ES-I3 (cell line): ENCODE measurements at regions not wholly inside any gene's neighbourhood (a gene's known extent, or its start where the extent isn't known, plus 50 kb on each side); places are given as distances from the start of the nearest gene placed in this dataset.

ENCODE experiments used
- H3K36me3 ChIP-seq: 2 replicates; pipeline ENCODE4 v1.6.1; 2013; ENCODE audit warnings: mild to moderate bottlenecking, low read length, control low read depth, moderate library complexity; ENCODE audit not compliant: insufficient read depth
- H3K4me1 ChIP-seq: 2 replicates; pipeline ENCODE4 v1.6.1; 2013; ENCODE audit warnings: mild to moderate bottlenecking, control low read depth, low read length; ENCODE audit not compliant: insufficient read depth
- H3K9ac ChIP-seq: 2 replicates; pipeline ENCODE4 v1.6.1; 2013; ENCODE audit warnings: low read depth, mild to moderate bottlenecking, low read length, moderate library complexity
- H3K9me3 ChIP-seq: 2 replicates; pipeline ENCODE4 v1.6.1; 2013; ENCODE audit warnings: mild to moderate bottlenecking, low read length, moderate library complexity; ENCODE audit not compliant: control insufficient read depth, insufficient read depth

DNA sequence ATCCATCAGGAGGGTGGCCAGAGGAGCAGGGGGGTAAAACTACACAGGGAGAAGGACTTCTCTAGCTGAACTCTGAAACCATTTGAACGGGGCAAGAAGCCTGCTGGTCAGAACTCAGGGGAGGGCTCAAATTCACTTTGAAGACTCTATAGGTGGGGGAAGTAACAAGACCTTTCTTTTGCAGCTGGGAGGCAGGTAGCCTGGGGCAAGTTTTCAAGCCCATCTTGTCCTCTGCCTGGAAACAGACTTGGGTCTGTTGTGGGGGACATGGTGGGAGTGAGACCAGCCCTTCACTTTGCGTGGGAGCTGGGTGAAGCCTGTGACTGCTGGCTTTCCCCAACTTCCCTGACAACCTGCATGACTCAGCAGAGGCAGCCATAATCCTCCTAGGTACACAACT, 312.3 kb downstream of the SPRY1 start:
- H3K9ac ChIP-seq = no peak overlapping the region
- no peaks in the 10 kb centered on the region; the same call in 1 of the 2 replicates for H3K9me3 ChIP-seq
- H3K36me3 ChIP-seq = no peaks in the 10 kb centered on the region
- no peaks in the 10 kb centered on the region for H3K4me1 ChIP-seq

DNA sequence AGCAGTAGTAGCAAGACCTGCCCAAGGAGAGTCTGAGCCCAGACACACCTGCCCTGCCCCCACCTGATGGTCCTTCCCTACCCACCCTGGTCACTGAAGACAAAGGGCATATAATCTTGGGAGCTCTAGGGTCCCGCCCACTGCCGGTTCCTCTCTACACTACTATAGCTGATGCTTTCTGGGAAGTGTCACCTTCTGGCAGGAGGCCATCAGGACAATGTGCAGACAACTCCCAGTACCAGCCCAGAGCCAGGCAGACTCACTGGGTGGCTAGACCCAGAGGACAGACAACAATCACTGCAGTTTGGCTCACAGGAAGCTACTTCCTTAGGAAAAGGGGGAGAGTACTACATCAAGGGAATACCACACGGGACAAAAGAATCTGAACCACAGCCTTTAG, 312.7 kb downstream of the SPRY1 start:
- Histone ChIP-seq H3K9me3 (no peaks in the 10 kb centered on the region; the same call in 1 of the 2 replicates), H3K9ac (no peak overlapping the region), H3K36me3 (no peaks in the 10 kb centered on the region)

DNA sequence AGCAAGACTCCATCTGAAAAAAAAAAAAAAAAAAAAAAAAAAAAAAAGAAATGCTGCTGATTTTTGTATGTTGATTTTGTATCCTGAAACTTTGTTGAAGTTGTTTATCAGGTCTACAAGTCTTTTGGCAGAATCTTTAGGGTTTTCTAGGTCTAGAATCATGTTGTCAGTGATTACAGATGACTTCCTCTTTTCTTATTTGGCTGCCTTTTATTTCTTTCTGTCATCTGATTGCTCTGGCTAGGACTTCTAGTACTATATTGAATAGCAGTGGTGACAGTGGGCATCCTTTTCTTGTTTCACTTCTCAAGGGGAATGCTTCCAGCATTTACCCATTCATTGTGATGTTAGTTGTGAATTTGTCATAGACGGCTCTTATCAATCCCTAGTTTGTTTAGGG, 334.4 kb downstream of the SPRY1 start:
- Histone ChIP-seq H3K9ac (no peak overlapping the region), H3K36me3 (no peaks in the 10 kb centered on the region), H3K9me3 (0 out of 2 replicates have a peak, but pooled peaks cover 2% of the 10 kb centered on the region), H3K4me1 (no peaks in the 10 kb centered on the region)

More for the DNA sequence above, 312.7 kb downstream of the SPRY1 start:
- H3K4me1 ChIP-seq = no peaks in the 10 kb centered on the region

DNA sequence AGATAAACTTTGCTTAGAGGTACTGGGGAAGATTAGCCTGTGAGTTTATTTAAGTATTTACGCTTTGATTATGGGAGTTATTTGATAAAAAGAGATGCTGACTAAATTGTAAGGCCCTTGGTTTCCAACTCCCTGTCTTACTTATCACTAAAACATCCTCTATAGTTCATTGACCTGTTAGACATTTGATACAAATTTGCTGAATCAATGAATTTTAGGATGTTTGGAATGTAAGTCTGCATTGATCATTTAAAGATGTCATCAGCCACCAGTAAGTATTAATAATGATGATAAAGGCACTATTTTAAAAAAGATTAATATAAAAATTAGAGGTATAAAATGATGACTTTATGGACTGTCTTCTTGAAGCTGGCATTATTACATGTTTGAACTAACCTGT, 340.6 kb downstream of the SPRY1 start:
- no peaks in the 10 kb centered on the region for H3K4me1 ChIP-seq
- no peaks in the 10 kb centered on the region for H3K9me3 ChIP-seq
- no peaks in the 10 kb centered on the region for H3K36me3 ChIP-seq

DNA sequence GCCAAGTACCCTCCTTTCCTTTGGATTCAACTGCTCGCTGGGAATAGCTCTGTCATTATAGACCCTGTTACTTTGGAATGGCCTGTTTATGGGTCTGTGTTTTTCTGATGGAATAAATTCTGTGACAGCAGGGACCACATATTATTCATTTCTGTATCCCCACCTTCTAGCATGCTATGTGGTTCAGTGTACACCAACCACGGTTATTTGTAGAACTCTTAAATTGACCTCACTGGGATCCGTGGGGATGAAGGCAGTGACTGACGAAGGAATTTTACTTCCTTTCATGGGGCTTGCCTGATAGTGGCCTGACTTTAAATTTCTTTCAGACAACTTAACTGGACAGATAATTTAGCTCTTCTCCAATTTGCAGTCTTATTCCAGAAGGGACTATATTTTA, 343.2 kb downstream of the SPRY1 start:
- Histone ChIP-seq H3K9me3 (no peaks in the 10 kb centered on the region), H3K36me3 (no peaks in the 10 kb centered on the region), H3K4me1 (no peaks in the 10 kb centered on the region), H3K9ac (no peak overlapping the region)

More for the DNA sequence above, 340.6 kb downstream of the SPRY1 start:
- H3K9ac ChIP-seq = no peak overlapping the region

DNA sequence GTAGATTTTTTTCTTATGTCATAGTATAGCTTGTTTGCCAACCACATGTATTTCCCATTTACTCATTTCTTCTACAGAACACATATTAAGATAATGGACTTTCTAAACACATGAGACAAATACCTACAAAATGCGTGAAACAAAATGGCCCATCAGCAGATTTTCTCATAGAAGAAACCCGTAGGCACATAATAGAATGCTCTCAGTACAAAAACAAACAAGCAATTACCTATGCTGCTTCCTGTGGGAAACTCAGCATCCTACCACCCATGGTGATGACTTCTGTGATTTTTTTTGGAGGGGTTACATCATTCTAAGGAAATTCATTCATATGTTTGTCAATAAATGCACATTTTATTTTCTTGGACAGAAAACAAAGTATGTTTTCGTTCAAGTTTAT, 343.6 kb downstream of the SPRY1 start:
- no peaks in the 10 kb centered on the region for H3K4me1 ChIP-seq
- H3K9me3 ChIP-seq = no peaks in the 10 kb centered on the region
- H3K9ac ChIP-seq = no peak overlapping the region
- H3K36me3 ChIP-seq = no peaks in the 10 kb centered on the region

DNA sequence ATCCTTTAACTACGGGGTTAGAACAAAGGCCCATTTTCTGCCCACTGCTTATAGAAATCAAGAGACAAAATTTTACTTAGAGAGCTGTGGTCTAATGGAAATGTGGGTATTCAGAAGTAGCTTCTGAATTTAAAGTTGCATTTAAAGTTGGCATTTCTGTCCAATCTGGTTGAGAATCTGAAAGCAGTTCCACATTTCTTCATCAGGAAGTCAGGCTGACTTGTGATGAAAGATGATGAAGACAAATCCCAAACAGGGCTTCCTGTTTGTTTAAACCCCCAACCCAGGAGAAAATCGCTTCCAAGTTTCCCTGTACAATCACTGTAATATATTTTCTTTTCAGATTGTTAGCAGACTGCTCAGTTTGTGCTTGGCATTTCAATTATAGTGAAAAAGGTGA, 345.3 kb downstream of the SPRY1 start:
- no peaks in the 10 kb centered on the region for H3K36me3 ChIP-seq
- no peak overlapping the region for H3K9ac ChIP-seq
- H3K4me1 ChIP-seq = no peaks in the 10 kb centered on the region
- H3K9me3 ChIP-seq = no peaks in the 10 kb centered on the region

DNA sequence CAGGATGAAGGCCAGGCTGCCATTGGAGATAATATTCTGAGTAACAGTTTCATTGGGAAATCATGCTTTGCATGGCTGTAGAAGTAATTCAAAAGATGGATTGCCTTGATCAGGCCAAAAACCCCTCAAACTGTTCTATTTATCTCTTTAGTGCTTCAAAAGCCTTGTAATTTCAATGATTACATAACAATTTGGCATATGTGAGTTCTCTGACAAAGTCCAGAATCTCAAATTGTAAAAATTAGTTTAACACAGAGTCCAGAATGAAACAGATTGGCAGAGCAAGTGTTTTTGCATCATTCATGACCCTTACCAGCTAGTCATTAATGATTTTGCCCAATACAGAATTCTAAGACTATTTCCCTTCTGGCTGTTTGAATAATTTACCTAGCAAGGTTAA, 347.3 kb downstream of the SPRY1 start:
- no peaks in the 10 kb centered on the region for H3K36me3 ChIP-seq
- no peaks in the 10 kb centered on the region for H3K4me1 ChIP-seq
- H3K9ac ChIP-seq = no peak overlapping the region
- H3K9me3 ChIP-seq = no peaks in the 10 kb centered on the region

DNA sequence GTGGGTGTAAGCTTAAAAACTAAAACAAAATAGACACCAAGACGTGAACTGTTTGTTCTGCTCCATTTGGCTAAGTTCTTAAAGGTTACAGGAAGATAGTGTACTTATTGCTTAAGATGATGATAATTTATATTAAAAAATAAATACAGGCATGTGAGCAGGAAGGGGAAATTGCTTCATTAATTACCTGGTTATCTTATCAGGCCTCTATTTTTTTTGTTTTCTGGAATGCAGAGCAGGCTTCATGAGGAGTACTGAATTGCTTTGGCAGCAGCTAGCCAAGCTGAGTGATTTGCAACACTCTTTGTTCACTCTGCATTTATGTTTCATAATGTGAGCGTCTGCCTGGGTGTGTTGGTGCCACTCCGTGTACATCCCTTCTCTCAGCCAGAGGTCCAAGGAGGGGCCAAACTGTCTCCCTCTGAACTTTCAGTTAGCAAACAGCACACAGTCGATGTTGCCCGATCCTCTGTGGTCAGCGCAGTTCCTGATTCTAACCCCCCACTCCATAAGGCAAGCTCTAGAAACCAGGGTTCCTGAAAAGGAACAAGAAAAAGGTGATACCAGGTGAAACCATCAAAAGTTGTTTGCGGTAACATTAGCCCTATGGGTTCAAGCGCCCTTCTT, 348.2 kb downstream of the SPRY1 start:
- Histone ChIP-seq H3K36me3 (no peaks in the 10 kb centered on the region), H3K4me1 (peaks cover 2% of the 10 kb centered on the region; the same call in 1 of the 2 replicates), H3K9me3 (no peaks in the 10 kb centered on the region), H3K9ac (no peak overlapping the region)

DNA sequence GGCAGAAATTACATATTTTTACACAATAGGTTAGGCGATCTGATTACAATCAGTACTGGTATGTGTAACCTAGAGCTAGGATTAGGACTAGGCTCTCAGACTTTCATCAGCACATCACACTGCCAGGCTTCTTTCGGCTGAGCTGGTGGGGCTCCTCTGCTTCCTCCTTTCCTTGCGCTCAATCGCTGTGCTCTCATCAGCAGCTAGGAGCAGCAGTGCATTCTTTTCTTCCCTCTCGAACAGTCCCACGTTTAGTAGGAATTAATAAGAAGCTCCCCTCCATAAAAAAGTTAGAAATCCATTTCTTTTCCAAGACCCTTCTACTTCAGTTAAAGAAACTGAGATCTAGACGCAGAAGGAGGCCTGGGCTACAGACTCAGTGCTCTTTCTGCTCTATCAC, 350.4 kb downstream of the SPRY1 start:
- Histone ChIP-seq H3K9ac (no peak overlapping the region), H3K4me1 (peaks cover 9% of the 10 kb centered on the region), H3K36me3 (no peaks in the 10 kb centered on the region), H3K9me3 (no peaks in the 10 kb centered on the region)

DNA sequence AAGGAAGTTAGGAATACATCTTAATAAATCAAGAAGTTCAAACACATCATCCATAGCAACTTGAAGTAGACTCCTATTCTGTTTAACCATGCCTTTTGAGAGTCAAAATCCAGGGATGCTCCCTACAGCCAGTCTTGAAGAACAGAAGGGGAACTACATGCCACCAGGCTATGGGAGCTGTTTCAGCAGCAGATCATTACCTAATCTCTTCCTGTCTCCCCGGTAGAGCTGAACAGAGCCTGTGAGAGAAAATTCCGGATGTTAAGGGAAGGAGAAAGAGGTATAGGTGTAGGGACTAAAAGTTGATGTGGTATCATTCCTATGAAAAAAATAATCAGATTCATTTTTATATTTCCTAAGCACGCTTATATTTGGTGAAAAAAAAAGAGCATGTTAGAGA, 352.2 kb downstream of the SPRY1 start:
- H3K4me1 ChIP-seq = peaks cover 9% of the 10 kb centered on the region
- no peaks in the 10 kb centered on the region for H3K9me3 ChIP-seq
- H3K36me3 ChIP-seq = no peaks in the 10 kb centered on the region
- no peak overlapping the region for H3K9ac ChIP-seq

DNA sequence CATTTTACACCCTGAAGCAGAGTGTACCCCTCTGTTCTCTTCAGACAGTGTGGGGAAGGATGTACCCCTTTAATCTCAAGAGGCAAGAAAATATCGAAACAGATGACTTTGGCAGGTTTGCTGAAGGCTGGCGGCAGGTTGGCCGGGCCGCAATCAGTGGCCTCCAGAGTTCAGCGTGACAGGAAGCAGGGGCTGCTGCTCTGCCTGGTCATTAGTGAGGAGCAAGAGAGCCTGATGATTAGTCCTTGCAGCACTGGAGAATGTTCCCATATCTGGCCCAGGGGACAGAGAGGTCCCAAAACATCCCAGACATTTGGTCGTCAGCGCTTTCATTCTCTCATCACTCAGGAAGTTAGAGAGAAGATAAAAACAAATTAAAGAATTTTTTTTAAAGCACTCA, 352.8 kb downstream of the SPRY1 start:
- no peak overlapping the region for H3K9ac ChIP-seq
- no peaks in the 10 kb centered on the region for H3K9me3 ChIP-seq
- peaks cover 9% of the 10 kb centered on the region for H3K4me1 ChIP-seq
- H3K36me3 ChIP-seq = no peaks in the 10 kb centered on the region

DNA sequence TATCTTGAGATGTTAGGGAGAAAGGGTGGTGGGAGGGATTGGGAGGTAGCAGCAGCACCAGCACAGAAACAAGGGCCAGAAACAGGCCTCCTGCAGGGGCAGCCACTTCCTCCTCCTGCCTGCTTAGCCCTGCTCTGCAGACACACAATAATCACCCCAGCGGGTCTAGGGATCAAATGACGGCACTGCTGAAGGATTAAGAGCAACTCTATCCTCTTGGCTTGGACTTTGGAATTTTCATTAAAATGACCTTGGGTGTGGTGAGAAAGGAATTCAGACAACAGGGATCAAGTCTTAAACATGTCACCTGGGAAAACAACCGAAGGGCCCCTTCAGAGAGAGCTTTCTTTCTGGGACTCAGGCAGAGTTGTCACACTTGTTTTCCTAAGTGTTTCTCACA, 353.4 kb downstream of the SPRY1 start:
- Histone ChIP-seq H3K4me1 (peaks cover 9% of the 10 kb centered on the region), H3K9ac (no peak overlapping the region), H3K9me3 (no peaks in the 10 kb centered on the region), H3K36me3 (no peaks in the 10 kb centered on the region)

DNA sequence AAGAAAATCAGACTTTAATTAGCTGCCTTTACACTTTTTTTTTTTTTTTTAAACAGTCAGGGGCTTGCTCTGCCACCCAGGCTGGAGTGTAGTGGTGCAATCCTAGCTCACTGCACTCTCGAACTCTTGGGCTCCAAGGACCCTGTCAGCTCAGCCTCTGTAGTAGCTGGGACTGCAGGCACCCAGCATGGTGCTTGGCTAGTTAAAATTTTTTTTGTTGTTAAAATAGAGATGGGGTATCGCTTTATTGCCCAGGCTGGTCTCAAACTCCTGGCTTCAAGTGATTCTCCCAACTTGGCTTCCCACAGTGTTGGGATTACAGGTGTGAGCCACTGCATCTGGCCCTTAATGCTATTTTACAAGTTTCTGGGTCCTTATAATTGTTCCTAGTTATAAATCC, 359.1 kb downstream of the SPRY1 start:
- no peaks in the 10 kb centered on the region for H3K36me3 ChIP-seq
- no peaks in the 10 kb centered on the region for H3K4me1 ChIP-seq
- H3K9me3 ChIP-seq = no peaks in the 10 kb centered on the region
- H3K9ac ChIP-seq = no peak overlapping the region

DNA sequence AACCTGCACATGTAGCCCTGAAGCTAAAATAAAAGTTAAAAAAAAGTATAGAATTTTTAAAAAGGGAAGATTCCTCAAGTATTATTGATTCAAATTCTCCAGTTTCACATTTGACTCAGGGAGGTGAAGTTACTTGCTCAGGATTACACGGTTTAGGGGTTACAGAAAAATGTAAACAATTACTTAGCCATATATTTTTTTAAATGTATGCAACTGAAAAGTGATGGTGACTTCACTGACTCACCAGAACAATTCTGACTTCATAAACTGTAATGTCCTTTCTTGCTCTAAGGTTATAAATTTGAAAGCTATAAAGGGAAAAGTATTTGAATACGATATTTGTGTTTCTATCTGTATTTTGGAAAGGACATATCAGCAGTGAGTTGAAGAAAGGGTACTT, 371.2 kb downstream of the SPRY1 start:
- Histone ChIP-seq H3K9ac (no peak overlapping the region), H3K4me1 (no peaks in the 10 kb centered on the region), H3K36me3 (no peaks in the 10 kb centered on the region), H3K9me3 (no peaks in the 10 kb centered on the region; the same call in 1 of the 2 replicates)

DNA sequence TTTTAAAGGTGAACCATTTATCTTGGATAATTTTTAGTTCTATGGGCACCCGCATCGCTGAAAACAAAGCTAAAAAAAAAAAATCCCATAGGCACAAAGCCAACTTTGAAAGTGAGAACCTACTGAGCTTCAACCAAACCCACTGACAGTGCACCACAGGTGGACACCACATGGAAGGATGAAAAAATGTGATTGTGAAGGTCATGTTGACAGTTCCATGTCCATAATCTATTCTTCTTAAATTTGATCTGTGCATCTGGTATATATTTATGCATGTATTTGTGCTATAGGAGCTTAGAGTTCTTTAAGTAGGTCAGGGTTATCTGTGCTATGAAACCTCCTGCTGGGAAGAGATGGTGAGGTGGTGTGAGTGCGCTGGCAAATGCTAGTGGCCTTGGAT, 374.3 kb downstream of the SPRY1 start:
- H3K36me3 ChIP-seq = no peaks in the 10 kb centered on the region
- H3K9me3 ChIP-seq = no peaks in the 10 kb centered on the region; the same call in 1 of the 2 replicates
- no peak overlapping the region for H3K9ac ChIP-seq
- H3K4me1 ChIP-seq = no peaks in the 10 kb centered on the region
